ENCODE measurements at regions not wholly inside any gene's neighbourhood (a gene's known extent, or its start where the extent isn't known, plus 50 kb on each side); places are given as distances from the start of the nearest gene placed in this dataset.

DNA sequence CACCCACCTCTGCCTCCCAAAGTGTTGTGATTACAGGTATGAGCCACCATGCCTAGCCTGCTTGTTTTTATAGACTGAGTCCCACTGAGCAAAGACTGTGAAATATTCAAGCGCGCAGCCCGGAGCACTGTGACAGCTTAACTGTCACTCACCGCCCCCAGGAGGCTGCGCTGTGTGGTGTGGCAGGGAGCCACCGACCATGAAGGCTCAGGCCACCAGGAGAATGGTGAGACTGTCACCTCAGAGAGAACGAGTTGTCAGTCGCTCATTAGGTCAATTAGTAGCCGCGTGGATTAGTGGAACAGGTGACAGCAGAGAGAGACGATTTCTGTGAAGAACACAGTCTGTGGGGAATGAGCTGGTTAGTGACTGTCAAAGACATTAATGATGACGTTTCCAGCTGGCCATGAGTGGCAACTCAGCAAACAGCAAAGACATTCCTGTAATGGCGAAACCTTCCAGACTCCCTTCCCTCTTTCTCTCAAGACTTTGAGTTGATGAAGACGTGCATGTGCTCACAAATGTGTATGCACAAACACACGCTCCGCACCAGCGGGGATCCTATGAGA lies 64.5 kb downstream of the CYCS start:
- intact Hi-C loops (cut with DNase I; ENCODE audit: low total_unique reads), result no loop called here
- no peak overlapping the region for H3K4me3 ChIP-seq
- no peaks in the 10 kb centered on the region for H3K4me1 ChIP-seq
- H3K27ac ChIP-seq, result no peak overlapping the region
- H3K27me3 ChIP-seq, result no peaks in the 10 kb centered on the region
- no peak for DNase-seq (ENCODE audit: low spot score in 2 of 2)
- no peaks in the 10 kb centered on the region for H3K36me3 ChIP-seq
- no peak for TF ChIP-seq POLR2AphosphoS5 (IDR thresholded peaks at IDR 0.05)
- TF ChIP-seq, protein P1, sequence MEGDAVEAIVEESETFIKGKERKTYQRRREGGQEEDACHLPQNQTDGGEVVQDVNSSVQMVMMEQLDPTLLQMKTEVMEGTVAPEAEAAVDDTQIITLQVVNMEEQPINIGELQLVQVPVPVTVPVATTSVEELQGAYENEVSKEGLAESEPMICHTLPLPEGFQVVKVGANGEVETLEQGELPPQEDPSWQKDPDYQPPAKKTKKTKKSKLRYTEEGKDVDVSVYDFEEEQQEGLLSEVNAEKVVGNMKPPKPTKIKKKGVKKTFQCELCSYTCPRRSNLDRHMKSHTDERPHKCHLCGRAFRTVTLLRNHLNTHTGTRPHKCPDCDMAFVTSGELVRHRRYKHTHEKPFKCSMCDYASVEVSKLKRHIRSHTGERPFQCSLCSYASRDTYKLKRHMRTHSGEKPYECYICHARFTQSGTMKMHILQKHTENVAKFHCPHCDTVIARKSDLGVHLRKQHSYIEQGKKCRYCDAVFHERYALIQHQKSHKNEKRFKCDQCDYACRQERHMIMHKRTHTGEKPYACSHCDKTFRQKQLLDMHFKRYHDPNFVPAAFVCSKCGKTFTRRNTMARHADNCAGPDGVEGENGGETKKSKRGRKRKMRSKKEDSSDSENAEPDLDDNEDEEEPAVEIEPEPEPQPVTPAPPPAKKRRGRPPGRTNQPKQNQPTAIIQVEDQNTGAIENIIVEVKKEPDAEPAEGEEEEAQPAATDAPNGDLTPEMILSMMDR (IDR thresholded peaks at IDR 0.05), result no peak
- no peak for TF ChIP-seq POLR2A (IDR thresholded peaks at IDR 0.05)
- no peaks in the 10 kb centered on the region for H3K9me3 ChIP-seq

DNA sequence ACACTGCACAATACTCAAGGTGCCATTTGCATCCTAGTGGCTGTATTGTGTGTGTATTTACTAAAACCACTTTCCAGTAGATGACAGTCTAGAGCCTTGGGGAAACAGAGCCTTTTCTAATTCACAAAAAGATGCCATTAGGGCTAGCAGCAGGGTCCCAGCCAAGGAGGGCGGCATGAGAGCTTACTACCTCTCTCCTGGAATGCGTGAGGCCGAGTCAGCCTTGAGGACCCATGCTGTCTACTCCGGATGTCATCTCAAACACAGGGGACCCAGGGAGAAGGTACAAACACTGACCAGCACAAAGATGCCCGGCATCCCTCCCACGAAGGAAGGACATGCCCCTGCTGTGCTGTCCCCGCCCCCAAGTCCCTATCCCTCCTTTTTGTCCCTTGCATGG lies 65.5 kb downstream of the CYCS start:
- intact Hi-C loops (cut with DNase I; ENCODE audit: low total_unique reads), result no loop called here
- H3K9me3 ChIP-seq, result no peaks in the 10 kb centered on the region
- no peaks in the 10 kb centered on the region for H3K27me3 ChIP-seq
- DNase-seq (ENCODE audit: low spot score in 2 of 2), result no peak
- no peaks in the 10 kb centered on the region for H3K36me3 ChIP-seq
- no peaks in the 10 kb centered on the region for H3K4me1 ChIP-seq
- H3K4me3 ChIP-seq, result no peak overlapping the region
- TF ChIP-seq, protein P1 (IDR thresholded peaks at IDR 0.05), result no peak
- TF ChIP-seq POLR2AphosphoS5 (IDR thresholded peaks at IDR 0.05) (no peak), POLR2A (IDR thresholded peaks at IDR 0.05) (no peak)
- no peak overlapping the region for H3K27ac ChIP-seq

- intact Hi-C loops (cut with DNase I; ENCODE audit: low total_unique reads), result no loop called here
- H3K36me3 ChIP-seq, result no peaks in the 10 kb centered on the region
- no peak for DNase-seq (ENCODE audit: low spot score in 2 of 2)
- H3K27me3 ChIP-seq, result no peaks in the 10 kb centered on the region
- H3K4me1 ChIP-seq, result no peaks in the 10 kb centered on the region
- H3K4me3 ChIP-seq, result no peak overlapping the region
- TF ChIP-seq POLR2AphosphoS5 (IDR thresholded peaks at IDR 0.05) (no peak), POLR2A (IDR thresholded peaks at IDR 0.05) (no peak)
- TF ChIP-seq, protein P1 (IDR thresholded peaks at IDR 0.05), result no peak
- no peak overlapping the region for H3K27ac ChIP-seq
- no peaks in the 10 kb centered on the region for H3K9me3 ChIP-seq
Observed at GRCh38 chr7:25056368-25056767, 68.7 kb downstream of the CYCS start.

GRCh38 chr7:25055520-25056220 lies 69.4 kb downstream of the CYCS start:
- no peaks in the 10 kb centered on the region for H3K36me3 ChIP-seq
- intact Hi-C loops (cut with DNase I; ENCODE audit: low total_unique reads), result no loop called here
- no peak for TF ChIP-seq POLR2AphosphoS5 (IDR thresholded peaks at IDR 0.05)
- TF ChIP-seq POLR2A (IDR thresholded peaks at IDR 0.05), result no peak
- TF ChIP-seq, protein P1 (IDR thresholded peaks at IDR 0.05), result no peak
- H3K4me3 ChIP-seq, result no peak overlapping the region
- no peak overlapping the region for H3K27ac ChIP-seq
- H3K9me3 ChIP-seq, result no peaks in the 10 kb centered on the region
- no peaks in the 10 kb centered on the region for H3K27me3 ChIP-seq
- no peaks in the 10 kb centered on the region for H3K4me1 ChIP-seq
- DNase-seq (ENCODE audit: low spot score in 2 of 2), result no peak

DNA sequence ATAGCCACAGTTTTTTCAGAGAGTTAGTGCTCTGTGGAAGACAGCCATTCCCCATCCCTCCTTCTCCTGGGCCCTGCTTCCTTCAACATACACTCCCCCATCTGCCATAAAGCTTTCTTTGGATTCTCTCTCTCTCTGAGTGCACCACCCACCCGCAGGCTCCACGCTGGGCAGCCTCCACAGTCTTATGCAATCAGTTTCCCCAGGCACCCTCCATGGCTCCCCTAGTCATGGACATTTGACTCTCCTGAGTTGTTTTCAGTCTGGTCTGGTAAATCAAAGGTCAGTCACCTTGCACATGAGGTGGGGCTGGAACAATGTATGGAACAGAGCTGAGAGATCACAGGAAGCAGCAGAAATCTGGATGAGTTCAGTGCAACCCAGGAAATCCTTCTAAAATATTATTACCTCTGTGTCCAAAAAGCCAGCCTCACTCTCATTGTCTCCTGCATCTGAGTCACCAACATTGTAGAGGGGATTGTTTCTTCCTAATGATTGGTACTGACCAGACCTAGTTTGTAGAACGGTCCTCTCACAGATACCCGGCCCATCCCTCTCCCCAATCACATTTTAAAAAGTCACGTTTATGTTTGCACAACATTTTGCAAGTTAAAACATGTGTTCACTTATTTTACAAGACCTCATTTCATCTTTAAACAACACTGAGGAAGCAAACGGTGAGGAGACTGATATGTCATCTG lies 70.1 kb downstream of the CYCS start:
- no peak overlapping the region for H3K4me3 ChIP-seq
- H3K9me3 ChIP-seq, result no peaks in the 10 kb centered on the region
- TF ChIP-seq POLR2AphosphoS5 (IDR thresholded peaks at IDR 0.05), result no peak
- TF ChIP-seq, protein P1 (IDR thresholded peaks at IDR 0.05), result no peak
- no peak for TF ChIP-seq POLR2A (IDR thresholded peaks at IDR 0.05)
- no peaks in the 10 kb centered on the region for H3K4me1 ChIP-seq
- no peak for DNase-seq (ENCODE audit: low spot score in 2 of 2)
- intact Hi-C loops (cut with DNase I; ENCODE audit: low total_unique reads), result no loop called here
- H3K36me3 ChIP-seq, result no peaks in the 10 kb centered on the region
- no peaks in the 10 kb centered on the region for H3K27me3 ChIP-seq
- H3K27ac ChIP-seq, result no peak overlapping the region
